ENCODE measurements at regions not wholly inside any gene's neighbourhood (a gene's known extent, or its start where the extent isn't known, plus 50 kb on each side); places are given as distances from the start of the nearest gene placed in this dataset.
A peak's percentile ranks its signal among the peaks of the same experiment; 100 is the strongest.

- Histone ChIP-seq H3K36me3 (ENCODE audit: insufficient read depth) (no peaks in the 10 kb centered on the region), H3K4me3 (no peak overlapping the region), H3K27ac (ENCODE audit: low read depth) (no peak overlapping the region), H3K27me3 (ENCODE audit: insufficient read depth) (no peaks in the 10 kb centered on the region), H3F3A (replicated peaks; ENCODE audit: low read depth) (no peaks in the 10 kb centered on the region), H3K4me1 (ENCODE audit: insufficient read depth) (no peaks in the 10 kb centered on the region), H3K4me2 (no peak overlapping the region), H4K20me1 (replicated peaks; ENCODE audit: insufficient read depth) (no peaks in the 10 kb centered on the region), H3K9me2 (ENCODE audit: insufficient read depth) (no peaks in the 10 kb centered on the region), H3K79me2 (replicated peaks; ENCODE audit: insufficient read depth) (no peaks in the 10 kb centered on the region), H2AFZ (no peak overlapping the region)
- Mint-ChIP-seq H3K27ac (no peak overlapping the region), H3K9me3 (peaks cover 6% of the 10 kb centered on the region), H3K36me3 (ENCODE audit: low read depth) (0 out of 3 replicates have a peak, but pooled peaks cover 2% of the 10 kb centered on the region), H3K4me1 (no peaks in the 10 kb centered on the region), H3K4me3 (no peak overlapping the region), H3K27me3 (ENCODE audit: insufficient read depth, low read depth, poor library complexity) (no peaks in the 10 kb centered on the region)
- TF ChIP-seq ZNF114 (CRISPR knock-in tag; IDR thresholded peaks at IDR 0.05) (no peak), CREB1 (CRISPR knock-in tag; IDR thresholded peaks at IDR 0.05; ENCODE audit: low read depth) (no peak), JUNB (IDR thresholded peaks at IDR 0.05; ENCODE audit: unreplicated experiment) (no peak), EZH2 (IDR thresholded peaks at IDR 0.05; ENCODE audit: low read depth, unreplicated experiment) (no peak), EZH2phosphoT487 (IDR thresholded peaks at IDR 0.05; ENCODE audit: unreplicated experiment) (no peak)
- TF ChIP-seq, protein P1, sequence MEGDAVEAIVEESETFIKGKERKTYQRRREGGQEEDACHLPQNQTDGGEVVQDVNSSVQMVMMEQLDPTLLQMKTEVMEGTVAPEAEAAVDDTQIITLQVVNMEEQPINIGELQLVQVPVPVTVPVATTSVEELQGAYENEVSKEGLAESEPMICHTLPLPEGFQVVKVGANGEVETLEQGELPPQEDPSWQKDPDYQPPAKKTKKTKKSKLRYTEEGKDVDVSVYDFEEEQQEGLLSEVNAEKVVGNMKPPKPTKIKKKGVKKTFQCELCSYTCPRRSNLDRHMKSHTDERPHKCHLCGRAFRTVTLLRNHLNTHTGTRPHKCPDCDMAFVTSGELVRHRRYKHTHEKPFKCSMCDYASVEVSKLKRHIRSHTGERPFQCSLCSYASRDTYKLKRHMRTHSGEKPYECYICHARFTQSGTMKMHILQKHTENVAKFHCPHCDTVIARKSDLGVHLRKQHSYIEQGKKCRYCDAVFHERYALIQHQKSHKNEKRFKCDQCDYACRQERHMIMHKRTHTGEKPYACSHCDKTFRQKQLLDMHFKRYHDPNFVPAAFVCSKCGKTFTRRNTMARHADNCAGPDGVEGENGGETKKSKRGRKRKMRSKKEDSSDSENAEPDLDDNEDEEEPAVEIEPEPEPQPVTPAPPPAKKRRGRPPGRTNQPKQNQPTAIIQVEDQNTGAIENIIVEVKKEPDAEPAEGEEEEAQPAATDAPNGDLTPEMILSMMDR (conservative IDR thresholded peaks at IDR 0.05; ENCODE audit: low read depth in 2 of 2), result no peak
- no peak for ATAC-seq
- no peak for DNase-seq (ENCODE audit: low spot score)
Measured at GRCh38 chr14:40806471-40806870, 800.2 kb upstream of the LRFN5 start.

DNA sequence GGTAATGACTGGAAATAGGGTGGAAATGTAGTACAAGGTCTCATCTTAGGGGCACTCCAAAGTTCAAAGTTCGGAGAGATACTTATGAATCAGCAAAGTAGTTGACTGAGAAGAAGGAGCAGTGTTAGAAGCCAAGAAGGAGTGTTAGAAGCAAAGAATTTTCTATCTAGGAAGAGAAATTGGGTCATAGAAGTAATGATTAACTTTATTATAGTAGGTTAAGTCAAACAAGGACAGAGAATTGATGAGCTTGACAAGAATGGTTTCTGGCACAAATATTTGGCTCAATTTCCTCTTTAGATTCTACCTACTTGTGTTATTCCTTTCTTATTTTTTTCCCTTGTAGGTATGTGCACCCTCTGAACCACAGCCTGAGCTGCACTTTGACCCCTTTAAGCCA, 810.5 kb upstream of the LRFN5 start:
- DNase-seq (ENCODE audit: low spot score) (no peak), ATAC-seq (no peak)
- Histone ChIP-seq H3F3A (replicated peaks; ENCODE audit: low read depth) (no peaks in the 10 kb centered on the region), H3K27ac (ENCODE audit: low read depth) (no peak overlapping the region), H3K9me2 (ENCODE audit: insufficient read depth) (peaks cover 16% of the 10 kb centered on the region; the same call in 1 of the 2 replicates), H2AFZ (0 out of 2 replicates have a peak overlapping the region, but pooled peaks have one; percentile 9), H4K20me1 (replicated peaks; ENCODE audit: insufficient read depth) (no peaks in the 10 kb centered on the region), H3K4me1 (ENCODE audit: insufficient read depth) (peaks cover 5% of the 10 kb centered on the region; the same call in 1 of the 2 replicates), H3K4me3 (no peak overlapping the region), H3K4me2 (0 out of 2 replicates have a peak overlapping the region, but pooled peaks have one; percentile 34), H3K27me3 (ENCODE audit: insufficient read depth) (no peaks in the 10 kb centered on the region), H3K79me2 (replicated peaks; ENCODE audit: insufficient read depth) (no peaks in the 10 kb centered on the region), H3K36me3 (ENCODE audit: insufficient read depth) (no peaks in the 10 kb centered on the region)
- H3K9me3 Mint-ChIP-seq, result no peaks in the 10 kb centered on the region; the same call in 2 of the 3 replicates
- H3K36me3 Mint-ChIP-seq (ENCODE audit: low read depth), result peaks cover 3% of the 10 kb centered on the region; the same call in 1 of the 3 replicates
- no peak overlapping the region for H3K27ac Mint-ChIP-seq
- H3K27me3 Mint-ChIP-seq (ENCODE audit: insufficient read depth, low read depth, poor library complexity), result no peaks in the 10 kb centered on the region
- peaks cover 12% of the 10 kb centered on the region for H3K4me1 Mint-ChIP-seq
- no peak overlapping the region for H3K4me3 Mint-ChIP-seq
- TF ChIP-seq, protein P1 (conservative IDR thresholded peaks at IDR 0.05; ENCODE audit: low read depth in 2 of 2), result no peak
- TF ChIP-seq NANOG (IDR thresholded peaks at IDR 0.05; ENCODE audit: borderline replicate concordance), result no peak
- no peak for TF ChIP-seq EZH2 (IDR thresholded peaks at IDR 0.05; ENCODE audit: low read depth, unreplicated experiment)
- no peak for TF ChIP-seq ZNF462 (CRISPR knock-in tag; IDR thresholded peaks at IDR 0.05)
- TF ChIP-seq EZH2phosphoT487 (IDR thresholded peaks at IDR 0.05; ENCODE audit: unreplicated experiment), result no peak
- TF ChIP-seq ZNF331 (CRISPR knock-in tag; IDR thresholded peaks at IDR 0.05; ENCODE audit: low read depth), result no peak
- no peak for TF ChIP-seq JUNB (IDR thresholded peaks at IDR 0.05; ENCODE audit: unreplicated experiment)
- TF ChIP-seq STAT1 (IDR thresholded peaks at IDR 0.05; ENCODE audit: unreplicated experiment), result no peak
- TF ChIP-seq ZNF114 (CRISPR knock-in tag; IDR thresholded peaks at IDR 0.05), result no peak

Measured in GM23338 (cell line).